Sigmoid colon (tissue), 6 donors: ENCODE measurements at regions not wholly inside any gene's neighbourhood (a gene's known extent, or its start where the extent isn't known, plus 50 kb on each side); places are given as distances from the start of the nearest gene placed in this dataset.

Source experiments
- DNase-seq: peaks from one replicate; pipeline ENCODE4 v3.0.0-alpha.2; 2019
- H3K27ac ChIP-seq, 4 donors: fragments of 200-600 bp; sonication (generic); one replicate each; pipeline ENCODE4 v1.5.1; 2016 to 2019; ENCODE audit warnings: mild to moderate bottlenecking in 1 of 4
- H3K27me3 ChIP-seq, 3 donors: fragments of 200-600 bp; sonication (generic); one replicate each; pipeline ENCODE4 v1.5.1; 2019; ENCODE audit warnings: mild to moderate bottlenecking in 1 of 3
- H3K36me3 ChIP-seq, 4 donors: fragments of 200-600 bp; sonication (generic); one replicate each; pipeline ENCODE4 v1.5.1; 2016 to 2019
- H3K4me1 ChIP-seq, 4 donors: fragments of 200-600 bp; sonication (generic); one replicate each; pipeline ENCODE4 v1.5.1; 2017 to 2019
- H3K4me3 ChIP-seq, 4 donors: fragments of 200-600 bp; sonication (generic); one replicate each; pipeline ENCODE4 v1.5.1; 2017 to 2019; ENCODE audit warnings: mild to moderate bottlenecking in 2 of 4, moderate library complexity in 1 of 4
- H3K9me3 ChIP-seq, 4 donors: fragments of 200-600 bp in 3 of 4; sonication (generic) in 3 of 4; one replicate each; pipeline versions ENCODE4 v1.5.1 to v1.6.1; 2013 to 2019
- EP300 ChIP-seq, 4 donors: sonication (generic); formaldehyde crosslinking; IDR thresholded peaks; one replicate each; pipeline ENCODE4 v1.6.1; 2017; ENCODE audit warnings: antibody characterized with exemption in 4 of 4
- POLR2A ChIP-seq, 2 donors: fragments of 450-650 bp; IDR thresholded peaks; one replicate each; pipeline ENCODE4 v1.6.1; 2016; ENCODE audit warnings: antibody characterized with exemption in 2 of 2, mild to moderate bottlenecking in 2 of 2, moderate library complexity in 2 of 2
- POLR2AphosphoS5 ChIP-seq, 4 donors: sonication (generic); formaldehyde crosslinking; IDR thresholded peaks; one replicate each; pipeline ENCODE4 v1.6.1; 2017; ENCODE audit warnings: antibody characterized with exemption in 4 of 4
- WGBS, 2 donors: extraction: QIAGEN DNeasy Blood & Tissue Kit; methylation state at CpG; one replicate each; pipeline ENCODE4 v1.1.7; 2013; 5-methylcytosine and 5-hydroxymethylcytosine counted together
- intact Hi-C: fragments of 100-400 bp; cut with DNase I; formaldehyde crosslinking; loops from one replicate; pipeline ENCODE4 v1.15.1; 2023
- TF ChIP-seq, protein P1 (sequence below), 4 experiments: fragments of 450-650 bp in 3 of 4; fragments of 200-600 bp in 1 of 4; IDR thresholded peaks; one replicate each; pipeline ENCODE4 v1.5.1; 2016 to 2019; ENCODE audit warnings: antibody characterized with exemption in 4 of 4, mild to moderate bottlenecking in 3 of 4, moderate library complexity in 2 of 4
- donor health status: healthy with polysubstance abuse.
- donor health status: healthy.

DNA sequence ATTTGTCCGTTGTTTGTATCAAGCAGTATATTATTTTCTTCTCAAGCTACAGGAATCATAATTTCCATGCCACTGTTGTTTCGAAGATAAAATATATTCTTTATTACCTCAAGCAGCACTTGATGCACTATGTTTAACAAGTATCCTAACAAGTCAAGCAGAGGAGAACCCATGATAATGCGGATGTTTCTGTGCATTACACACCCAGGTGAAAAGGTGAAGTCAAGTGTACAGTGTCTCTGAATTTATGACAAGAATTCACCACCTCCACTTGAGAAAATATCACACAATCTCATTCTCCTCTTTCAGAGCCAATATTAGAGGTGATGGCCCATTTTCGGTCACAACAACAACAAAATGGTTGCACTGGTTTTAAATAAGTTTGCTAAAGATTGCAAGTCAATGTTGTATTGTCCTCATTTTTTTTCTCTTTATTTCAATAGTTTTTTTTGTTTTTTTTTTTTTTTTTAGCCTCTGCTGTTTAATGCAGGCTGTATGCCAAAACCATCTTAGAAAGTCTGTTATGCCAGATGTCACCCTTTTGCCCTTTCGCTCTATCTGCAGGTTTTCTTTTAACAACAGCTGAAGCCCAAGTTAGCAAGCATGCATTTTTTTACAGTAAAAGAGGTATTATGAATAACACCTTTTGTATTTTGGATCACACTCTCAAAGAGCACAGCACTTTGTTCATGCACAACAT is 568.7 kb upstream of the LRRN3 start:
- Histone ChIP-seq H3K9me3 (no peaks in the 10 kb centered on the region), H3K27ac (no peak overlapping the region), H3K4me1 (no peaks in the 10 kb centered on the region), H3K4me3 (no peak overlapping the region), H3K27me3 (no peaks in the 10 kb centered on the region), H3K36me3 (no peaks in the 10 kb centered on the region)
- intact Hi-C loops, result no loop called here
- TF ChIP-seq, protein P1, sequence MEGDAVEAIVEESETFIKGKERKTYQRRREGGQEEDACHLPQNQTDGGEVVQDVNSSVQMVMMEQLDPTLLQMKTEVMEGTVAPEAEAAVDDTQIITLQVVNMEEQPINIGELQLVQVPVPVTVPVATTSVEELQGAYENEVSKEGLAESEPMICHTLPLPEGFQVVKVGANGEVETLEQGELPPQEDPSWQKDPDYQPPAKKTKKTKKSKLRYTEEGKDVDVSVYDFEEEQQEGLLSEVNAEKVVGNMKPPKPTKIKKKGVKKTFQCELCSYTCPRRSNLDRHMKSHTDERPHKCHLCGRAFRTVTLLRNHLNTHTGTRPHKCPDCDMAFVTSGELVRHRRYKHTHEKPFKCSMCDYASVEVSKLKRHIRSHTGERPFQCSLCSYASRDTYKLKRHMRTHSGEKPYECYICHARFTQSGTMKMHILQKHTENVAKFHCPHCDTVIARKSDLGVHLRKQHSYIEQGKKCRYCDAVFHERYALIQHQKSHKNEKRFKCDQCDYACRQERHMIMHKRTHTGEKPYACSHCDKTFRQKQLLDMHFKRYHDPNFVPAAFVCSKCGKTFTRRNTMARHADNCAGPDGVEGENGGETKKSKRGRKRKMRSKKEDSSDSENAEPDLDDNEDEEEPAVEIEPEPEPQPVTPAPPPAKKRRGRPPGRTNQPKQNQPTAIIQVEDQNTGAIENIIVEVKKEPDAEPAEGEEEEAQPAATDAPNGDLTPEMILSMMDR (IDR thresholded peaks at IDR 0.05), result no peak
- TF ChIP-seq EP300 (IDR thresholded peaks at IDR 0.05), result no peak
- TF ChIP-seq POLR2A (IDR thresholded peaks at IDR 0.05), result no peak
- no peak for TF ChIP-seq POLR2AphosphoS5 (IDR thresholded peaks at IDR 0.05)
- DNase-seq, result no peak
- WGBS, 2 donors, result 20 to 59% methylated on average over 5 of the region's 5 CpGs

DNA sequence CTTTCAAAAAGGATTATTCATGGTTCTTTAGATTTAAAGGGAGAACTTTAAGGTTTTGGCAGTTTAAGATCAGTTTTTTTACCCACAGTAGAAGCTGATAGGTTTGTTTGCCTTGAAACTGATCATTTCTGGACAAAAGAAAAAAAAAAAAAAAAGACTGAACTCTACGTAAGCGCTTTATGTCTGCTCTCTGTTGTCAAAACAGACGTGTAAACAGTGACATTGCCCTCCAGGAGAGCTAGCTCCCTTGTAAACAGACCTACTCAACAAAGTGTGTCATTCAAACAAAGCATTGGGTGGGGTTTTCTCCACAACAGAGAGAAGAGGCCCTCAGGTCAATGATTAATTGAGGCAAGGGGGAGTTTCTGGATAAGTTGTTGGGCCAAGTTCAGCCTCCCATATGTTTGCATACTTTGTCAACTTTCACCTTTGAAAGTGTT is 568.1 kb upstream of the LRRN3 start:
- Histone ChIP-seq H3K4me3 (no peak overlapping the region), H3K27me3 (no peaks in the 10 kb centered on the region), H3K36me3 (no peaks in the 10 kb centered on the region), H3K4me1 (no peaks in the 10 kb centered on the region), H3K27ac (no peak overlapping the region), H3K9me3 (no peaks in the 10 kb centered on the region)
- intact Hi-C loops, result no loop called here
- whole genome bisulfite sequencing, 2 donors, result 11 to 50% methylated on average over 3 of the region's 3 CpGs
- no peak for DNase-seq
- no peak for TF ChIP-seq POLR2A (IDR thresholded peaks at IDR 0.05)
- TF ChIP-seq, protein P1 (IDR thresholded peaks at IDR 0.05), result no peak
- no peak for TF ChIP-seq EP300 (IDR thresholded peaks at IDR 0.05)
- TF ChIP-seq POLR2AphosphoS5 (IDR thresholded peaks at IDR 0.05), result no peak

DNA sequence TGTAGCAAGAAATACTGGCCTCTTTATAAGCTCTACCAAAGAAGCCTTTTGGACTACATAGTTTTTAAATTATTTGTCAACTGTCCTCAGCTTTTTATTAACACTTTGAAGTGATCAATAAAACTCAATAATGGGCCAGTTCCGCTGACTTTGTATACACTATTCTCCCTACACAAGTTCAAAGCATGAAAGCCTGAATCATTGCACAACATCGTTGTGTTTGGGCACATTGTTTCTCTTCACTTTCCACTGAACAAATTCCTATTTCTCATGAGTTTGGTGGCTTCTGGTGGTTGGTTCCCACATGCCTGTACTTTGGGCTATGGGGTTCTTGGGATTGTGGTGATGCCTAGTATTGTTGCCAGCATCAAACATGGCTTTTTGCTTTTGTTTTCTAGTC is 561.8 kb upstream of the LRRN3 start:
- no peak for TF ChIP-seq POLR2A (IDR thresholded peaks at IDR 0.05)
- no peaks in the 10 kb centered on the region for H3K36me3 ChIP-seq
- H3K4me1 ChIP-seq, result peaks cover 0 to 3% (median 0%) of the 10 kb centered on the region in 4 donors
- no peaks in the 10 kb centered on the region for H3K27me3 ChIP-seq
- DNase-seq, result no peak
- H3K27ac ChIP-seq, result no peak overlapping the region
- intact Hi-C loops, result no loop called here
- no peaks in the 10 kb centered on the region for H3K9me3 ChIP-seq
- H3K4me3 ChIP-seq, result no peak overlapping the region
- 83 to 85% methylated on average over 2 of the region's 2 CpGs for whole genome bisulfite sequencing, 2 donors

DNA sequence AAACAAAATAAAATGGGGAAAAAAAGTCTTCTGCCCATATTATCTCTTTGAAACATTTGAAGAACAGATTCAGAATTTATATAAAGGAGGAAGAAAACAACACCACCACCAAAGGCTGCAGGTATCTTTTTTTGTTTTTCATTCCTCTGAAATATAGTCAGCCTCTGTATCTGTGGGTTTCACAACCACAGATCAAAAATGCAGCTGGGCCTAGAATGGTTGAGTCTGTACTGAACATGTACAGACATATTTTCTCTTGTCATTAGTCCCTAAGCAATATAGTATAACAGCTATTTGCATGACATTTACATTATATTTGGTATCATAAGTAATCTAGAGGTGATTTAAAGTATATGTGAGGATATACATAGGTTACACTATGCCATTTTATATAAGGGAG is 559.7 kb upstream of the LRRN3 start:
- Histone ChIP-seq H3K4me3 (no peak overlapping the region), H3K36me3 (no peaks in the 10 kb centered on the region), H3K9me3 (no peaks in the 10 kb centered on the region), H3K27me3 (no peaks in the 10 kb centered on the region), H3K27ac (no peak overlapping the region), H3K4me1 (peaks cover 0 to 12% (median 3%) of the 10 kb centered on the region in 4 donors)
- DNase-seq, result no peak
- intact Hi-C loops, result no loop called here
- TF ChIP-seq EP300 (IDR thresholded peaks at IDR 0.05) (no peak), POLR2A (IDR thresholded peaks at IDR 0.05) (no peak), POLR2AphosphoS5 (IDR thresholded peaks at IDR 0.05) (no peak)
- TF ChIP-seq, protein P1 (IDR thresholded peaks at IDR 0.05), result no peak

DNA sequence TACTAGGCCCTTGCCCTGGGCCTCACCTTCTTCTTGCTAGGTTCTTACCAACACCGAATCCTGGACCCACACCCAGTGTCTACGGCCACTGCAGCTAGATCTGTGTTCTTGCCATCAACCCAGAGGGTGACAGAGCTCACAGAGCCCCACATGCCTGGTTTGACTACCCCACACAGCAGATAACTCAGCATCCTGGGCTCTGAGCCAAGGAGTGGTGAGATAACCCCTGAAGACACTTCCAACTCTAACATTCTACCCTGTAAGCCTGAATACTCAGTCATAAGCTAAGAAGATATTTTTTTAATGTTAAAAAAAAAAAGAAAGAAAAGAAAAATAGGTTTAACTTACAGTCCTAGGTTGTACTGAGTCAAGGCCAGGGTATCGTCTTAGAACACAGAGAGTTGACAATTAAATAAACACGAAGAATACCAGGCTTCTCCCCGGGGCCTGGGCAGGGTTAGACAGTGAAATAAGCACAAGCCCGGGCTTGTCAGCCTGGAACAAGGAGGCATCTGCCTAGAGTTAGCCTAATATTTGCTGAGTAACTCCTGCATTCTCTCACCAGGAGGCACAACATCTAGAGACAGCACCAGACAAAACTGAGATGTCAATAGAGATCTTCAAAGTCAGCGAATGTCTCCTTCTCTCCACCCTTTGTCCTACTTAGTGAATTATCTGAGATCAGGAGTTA is 556.5 kb upstream of the LRRN3 start:
- peaks cover 0 to 16% (median 3%) of the 10 kb centered on the region in 4 donors for H3K4me1 ChIP-seq
- intact Hi-C loops, result no loop called here
- WGBS, 2 donors, result 71 to 73% methylated on average over 7 of the region's 7 CpGs
- no peak for TF ChIP-seq POLR2A (IDR thresholded peaks at IDR 0.05)
- TF ChIP-seq EP300 (IDR thresholded peaks at IDR 0.05), result no peak
- TF ChIP-seq, protein P1 (IDR thresholded peaks at IDR 0.05), result no peak
- TF ChIP-seq POLR2AphosphoS5 (IDR thresholded peaks at IDR 0.05), result peak in 1 of 4 donors; percentile 36
- no peak for DNase-seq
- no peaks in the 10 kb centered on the region for H3K36me3 ChIP-seq
- no peaks in the 10 kb centered on the region for H3K9me3 ChIP-seq
- no peak overlapping the region for H3K27ac ChIP-seq
- no peaks in the 10 kb centered on the region for H3K27me3 ChIP-seq
- no peak overlapping the region for H3K4me3 ChIP-seq
